OCI-LY1 (cell line): ENCODE measurements at regions not wholly inside any gene's neighbourhood (a gene's known extent, or its start where the extent isn't known, plus 50 kb on each side); places are given as distances from the start of the nearest gene placed in this dataset.

Experiments used
- CTCF ChIP-seq: fragments of 200-600 bp; sonication (generic), shearing (Covaris generic); IDR thresholded peaks from 2 replicates; pipeline ENCODE4 v1.5.1; 2017; ENCODE audit warnings: mild to moderate bottlenecking, antibody characterized with exemption, low read length, moderate library complexity, mixed read lengths
- EZH2 ChIP-seq: fragments of 200-600 bp; sonication (generic), shearing (Covaris generic); IDR thresholded peaks from 2 replicates; pipeline ENCODE4 v1.8.0; 2017; ENCODE audit warnings: borderline replicate concordance, mixed run types, mild to moderate bottlenecking, antibody characterized with exemption, low read length, moderate library complexity, mixed read lengths

- no peak for TF ChIP-seq CTCF
- TF ChIP-seq EZH2 = no peak
These were observed 70.9 kb upstream of the ACVR1 start for GRCh38 chr2:157946919-157947557.
